Frontal cortex (tissue), 3 donors: ENCODE measurements at regions not wholly inside any gene's neighbourhood (a gene's known extent, or its start where the extent isn't known, plus 50 kb on each side); places are given as distances from the start of the nearest gene placed in this dataset.
A peak's percentile ranks its signal among the peaks of the same experiment; 100 is the strongest.
"Not testable (repeated sequence)": the region's sequence is repeated elsewhere in the genome, so short reads cannot be mapped to it uniquely, and the experiment has no call there.

ENCODE experiments used
- DNase-seq, 2 donors: peaks; one replicate each; pipeline ENCODE4 v3.0.0; 2012; ENCODE audit warnings: low spot score in 2 of 2
- FAIRE-seq: peaks from 2 replicates; lab custom pipeline; 2012; peaks lifted over from hg19 to GRCh38; lab: Jason Lieb, UNC
- donor health status: control.
- donor health status: control.
- donor health status: control.

DNA sequence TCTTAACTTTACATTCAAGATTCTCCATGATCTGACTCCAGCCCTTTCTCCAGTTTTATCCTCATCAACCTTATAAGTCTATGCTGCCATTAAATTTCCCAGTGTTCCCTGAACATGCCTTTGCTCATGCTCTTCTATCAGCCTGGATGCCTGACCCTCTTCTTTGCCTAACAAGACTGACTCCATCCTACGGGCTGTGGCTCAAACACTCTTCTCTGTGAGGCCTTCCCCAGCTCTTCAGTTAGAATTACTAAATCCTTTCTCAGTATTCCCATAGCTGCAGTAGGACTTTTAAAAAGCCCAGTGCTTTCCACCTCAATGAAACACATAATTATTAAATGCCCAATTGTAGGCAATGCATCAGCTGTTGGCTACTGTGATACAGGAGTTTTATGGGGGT is 76.5 kb upstream of the GNG12 start:
- DNase-seq (no peak), FAIRE-seq (no peak)

DNA sequence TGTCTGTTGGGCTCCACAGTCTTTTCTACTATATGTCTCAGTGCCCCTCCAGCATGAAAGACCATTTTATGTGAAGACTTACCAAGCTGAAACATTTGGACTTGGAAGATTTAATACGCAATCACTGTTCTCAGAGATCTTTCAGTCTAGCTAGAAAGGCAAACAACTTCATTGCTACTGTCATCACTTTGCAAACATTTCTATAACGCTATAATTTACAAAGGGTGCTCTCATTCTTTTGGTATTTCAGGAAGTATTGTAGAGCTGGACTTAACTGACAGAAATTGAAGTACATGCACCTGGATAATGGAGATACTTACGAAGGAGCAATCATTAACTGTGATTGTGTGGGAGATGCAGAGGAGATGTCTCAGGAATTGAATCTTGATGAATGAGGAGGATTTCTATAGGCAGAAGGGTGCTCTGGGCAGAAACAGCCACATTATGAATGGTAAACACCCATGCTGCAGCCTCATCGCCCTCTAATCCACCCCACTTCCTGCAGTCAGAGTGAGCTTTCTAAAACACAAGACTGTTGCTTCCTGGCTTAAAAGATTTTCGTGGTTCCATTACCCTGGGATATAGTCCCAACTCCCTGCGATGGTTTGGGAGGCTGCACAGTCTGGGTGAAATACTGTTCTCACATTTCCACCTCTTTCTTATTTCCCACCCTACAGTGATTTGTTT is 75.1 kb upstream of the GNG12 start:
- FAIRE-seq (no peak), DNase-seq (no peak)

DNA sequence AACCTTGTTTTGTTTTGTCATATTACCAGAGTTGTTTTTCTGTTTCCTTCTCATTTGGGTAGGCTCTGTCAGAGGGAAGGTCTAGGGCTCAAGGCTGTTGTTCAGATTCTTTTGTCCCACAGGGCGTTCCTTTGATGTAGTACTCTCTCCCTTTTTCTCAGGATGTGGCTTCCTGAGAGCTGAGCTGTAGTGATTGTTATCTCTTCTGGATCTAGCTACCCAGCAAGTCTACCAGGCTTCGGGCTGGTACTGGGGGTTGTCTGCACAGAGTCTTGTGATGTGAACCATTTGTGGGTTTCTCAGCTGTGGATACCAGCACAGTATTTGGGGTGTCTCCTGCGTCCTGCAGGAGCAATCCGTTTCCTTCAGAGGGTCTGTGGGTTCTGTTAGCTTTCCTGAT is 74.2 kb upstream of the GNG12 start:
- not testable (repeated sequence) for DNase-seq, FAIRE-seq

DNA sequence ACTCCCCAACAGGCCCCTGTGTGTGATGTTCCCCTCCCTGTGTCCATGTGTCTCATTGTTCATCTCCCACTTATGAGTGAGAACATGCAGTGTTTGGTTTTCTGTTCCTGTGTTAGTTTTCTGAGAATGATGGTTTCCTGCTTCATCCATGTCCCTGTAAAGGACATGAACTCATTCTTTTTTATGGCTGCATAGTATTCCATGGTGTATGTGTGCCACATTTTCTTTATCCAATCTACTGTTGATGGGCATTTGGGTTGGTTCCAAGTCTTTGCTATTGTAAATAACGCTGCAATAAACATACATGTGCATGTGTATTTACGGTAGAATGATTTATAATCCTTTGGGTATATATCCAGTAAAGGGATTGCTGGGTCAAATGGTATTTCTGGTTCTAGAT is 72.7 kb upstream of the GNG12 start:
- not testable (repeated sequence) for DNase-seq, FAIRE-seq

DNA sequence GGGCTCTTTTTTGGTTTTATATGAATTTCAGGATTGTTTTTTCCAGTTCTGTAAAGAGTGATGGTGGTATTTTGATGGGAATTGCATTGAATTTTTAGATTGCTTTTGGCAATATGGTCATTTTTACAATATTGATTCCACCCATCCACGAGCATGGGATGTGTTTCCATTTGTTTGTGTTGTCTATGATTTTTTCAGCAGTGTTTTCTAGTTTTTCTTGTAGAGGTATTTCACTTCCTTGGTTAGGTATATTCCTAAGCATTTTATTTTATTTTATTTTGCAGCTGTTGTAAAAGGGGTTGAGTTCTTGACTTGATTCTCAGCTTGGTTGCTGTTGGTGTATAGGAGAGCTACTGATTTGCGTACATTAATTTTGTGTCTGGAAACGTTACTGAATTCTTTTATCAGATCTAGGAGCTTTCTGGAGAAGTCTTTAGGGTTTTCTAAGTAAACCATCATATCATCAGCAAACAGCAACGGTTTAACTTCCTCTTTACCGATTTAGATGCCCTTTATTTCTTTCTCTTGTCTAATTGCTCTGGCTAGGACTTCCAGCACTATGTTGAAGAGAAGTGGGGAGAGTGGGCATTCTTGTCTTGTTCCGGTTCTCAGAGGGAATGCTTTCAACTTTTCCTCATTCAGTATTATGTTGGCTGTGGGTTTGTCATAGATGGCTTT is 69.4 kb upstream of the GNG12 start:
- not testable (repeated sequence) for DNase-seq
- peak; percentile 26 for FAIRE-seq

DNA sequence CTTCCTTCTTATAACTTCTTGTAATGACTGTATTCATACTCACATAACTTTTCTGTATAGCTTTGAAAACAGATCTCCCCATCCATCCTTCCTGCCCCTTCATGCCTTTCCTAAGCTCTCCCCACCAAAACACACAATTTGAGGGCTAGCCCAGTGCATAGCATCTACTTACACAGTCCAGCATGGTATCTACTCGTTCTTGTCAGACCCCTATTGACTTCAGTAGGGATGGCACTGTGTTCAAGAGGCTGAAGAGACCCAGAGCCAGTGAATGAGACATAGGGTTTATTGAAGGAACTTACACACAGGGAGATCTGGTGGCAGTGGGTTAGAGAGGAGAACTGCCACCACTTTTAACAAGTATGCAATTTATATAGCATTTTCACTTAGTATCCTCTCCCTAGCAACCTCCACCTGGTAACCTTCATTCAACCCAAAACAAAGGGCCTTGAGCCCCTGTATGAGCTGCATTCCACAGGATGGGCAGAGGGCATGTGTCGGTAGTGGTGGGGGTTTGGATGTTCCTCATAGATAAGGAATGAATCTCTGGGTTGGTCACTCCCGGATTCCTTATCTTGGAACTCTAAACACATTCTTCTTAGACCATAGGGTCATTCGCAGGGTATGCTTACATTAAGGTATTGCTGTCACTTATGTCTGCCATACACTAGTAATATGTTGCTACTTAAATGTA is 64.9 kb upstream of the GNG12 start:
- DNase-seq (no peak), FAIRE-seq (no peak)

DNA sequence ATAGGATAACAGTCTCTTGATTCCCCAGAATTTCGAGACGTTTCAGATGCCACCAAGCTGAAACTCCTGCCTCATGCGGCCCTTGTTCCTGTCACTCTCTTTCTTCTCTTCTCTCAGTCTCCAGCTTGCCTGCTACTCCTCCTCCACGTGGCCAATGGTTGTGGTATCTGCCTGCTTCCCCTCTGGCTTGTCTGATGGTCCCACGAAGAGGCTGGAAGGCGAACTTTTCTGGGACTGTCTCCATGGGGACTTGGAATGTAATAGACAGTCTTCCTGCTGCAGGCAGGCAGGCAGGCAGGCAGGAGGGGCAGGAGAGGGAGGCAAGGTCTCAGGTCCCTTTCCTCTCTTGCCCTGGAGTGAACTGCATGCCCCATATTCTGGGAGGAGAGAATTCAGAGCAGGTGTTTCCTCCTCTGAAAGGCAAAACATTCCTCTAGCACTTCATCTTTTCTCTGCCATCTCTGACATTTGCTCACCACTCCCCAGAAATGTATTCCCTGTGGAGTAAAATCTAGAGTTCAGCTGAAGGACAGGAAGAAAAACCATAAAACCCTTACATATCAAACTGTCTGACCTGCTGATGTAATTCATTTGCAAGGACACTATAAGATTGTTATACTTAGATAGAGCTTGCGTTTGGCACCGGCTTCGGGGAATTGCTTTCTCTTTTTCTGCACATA is 64.1 kb upstream of the GNG12 start:
- FAIRE-seq (no peak), DNase-seq (no peak)

DNA sequence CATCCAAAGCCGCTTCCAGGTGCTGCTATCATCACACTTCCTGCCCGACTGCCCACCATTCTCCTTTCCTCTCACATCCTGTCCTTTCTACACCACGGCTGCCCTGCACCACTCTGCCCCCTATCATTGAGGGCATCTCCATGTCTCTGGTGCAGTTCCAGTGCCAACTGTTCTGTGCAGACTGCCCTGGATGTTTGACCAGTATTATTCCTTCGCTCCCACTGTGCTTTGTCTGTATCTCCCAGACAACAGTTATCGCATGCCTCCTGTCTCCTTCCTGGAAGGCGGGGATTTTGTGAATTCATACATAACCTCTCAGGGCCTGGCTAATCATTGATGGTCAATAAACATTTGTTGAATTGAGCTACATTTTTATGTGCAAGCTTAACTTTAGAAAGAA is 63.6 kb upstream of the GNG12 start:
- FAIRE-seq = no peak

DNA sequence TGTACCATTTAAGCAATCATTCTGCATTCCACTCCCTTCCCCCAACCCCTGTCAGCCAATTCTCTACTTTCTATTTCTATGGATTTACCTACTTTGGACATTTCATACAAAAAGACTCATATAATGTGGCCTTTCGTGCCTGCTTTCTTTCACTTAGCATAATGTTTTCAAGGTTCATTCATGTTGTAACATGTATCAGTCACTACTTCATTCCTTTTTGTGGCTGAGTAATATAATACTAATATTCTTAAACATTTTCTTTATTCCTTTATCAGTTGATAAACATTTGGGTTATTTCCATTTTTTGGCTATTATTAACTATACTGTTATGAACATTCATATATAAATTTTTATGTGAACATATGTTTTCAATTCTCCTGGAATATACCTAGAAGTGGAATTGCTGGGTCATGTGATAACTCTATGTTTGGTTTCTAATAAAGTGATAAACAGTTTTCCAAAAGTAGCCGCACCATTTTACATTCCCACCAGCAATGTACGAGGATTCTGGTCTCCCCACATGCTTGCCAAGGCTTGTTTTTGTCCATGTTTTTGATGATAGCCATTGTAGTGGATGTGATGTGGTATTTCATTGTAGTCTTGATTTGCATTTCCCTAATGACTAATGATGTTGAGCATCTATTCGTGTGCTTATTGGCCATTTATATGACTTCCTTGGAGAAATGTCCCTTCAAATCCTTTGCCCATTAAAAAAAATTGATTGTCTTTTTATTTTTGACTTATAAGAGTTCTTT is 61.9 kb upstream of the GNG12 start:
- DNase-seq = no peak
- no peak for FAIRE-seq

More for the DNA sequence above, 63.6 kb upstream of the GNG12 start:
- DNase-seq = no peak

DNA sequence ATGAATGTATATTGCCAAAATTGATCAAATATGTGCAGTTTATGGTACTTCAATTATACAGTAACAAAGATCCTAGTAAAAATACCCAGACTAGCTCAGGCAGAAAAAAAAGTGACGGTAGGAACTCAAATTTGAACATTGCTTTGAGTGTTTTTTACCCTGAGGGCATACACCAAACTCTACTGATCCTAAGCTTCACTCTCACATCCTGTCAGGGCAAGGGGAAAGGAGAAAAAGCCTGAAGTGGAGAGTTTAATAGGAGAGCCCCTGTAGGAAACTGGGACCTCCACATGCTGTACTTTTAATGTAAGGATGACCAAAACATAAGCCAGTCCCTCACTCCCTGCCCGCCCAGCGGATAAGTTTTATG is 59.8 kb upstream of the GNG12 start:
- no peak for FAIRE-seq
- no peak for DNase-seq

DNA sequence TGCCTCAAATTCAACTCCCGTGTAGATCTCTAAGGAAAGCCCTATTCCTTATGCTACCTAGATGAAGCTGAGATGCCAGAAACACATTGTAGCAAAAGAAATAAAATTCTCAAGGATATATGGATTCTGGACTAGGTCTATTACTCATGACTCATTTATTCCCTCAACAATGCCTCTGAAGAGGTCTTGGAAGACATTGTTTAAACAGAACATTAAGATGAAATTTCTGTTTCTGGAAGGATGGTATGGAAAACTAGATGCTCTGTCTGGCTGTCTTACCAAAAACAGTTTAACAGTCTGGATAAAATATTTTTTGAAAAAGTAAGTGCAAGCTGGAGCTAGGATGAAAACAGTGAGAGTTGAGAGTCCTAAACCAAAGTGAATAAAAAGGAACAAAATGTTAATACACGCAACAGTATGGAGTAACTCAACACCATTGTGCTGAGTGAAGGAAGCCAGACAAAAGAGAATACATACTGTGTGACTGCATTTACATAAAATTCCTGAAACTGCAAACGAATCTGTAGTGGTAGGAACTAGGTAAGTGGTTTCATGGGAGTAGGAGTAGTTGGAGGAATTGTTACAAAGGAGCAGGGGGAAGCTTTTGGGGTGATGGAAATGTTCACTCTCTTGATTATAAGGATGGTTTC is 59.3 kb upstream of the GNG12 start:
- no peak for FAIRE-seq
- no peak for DNase-seq

DNA sequence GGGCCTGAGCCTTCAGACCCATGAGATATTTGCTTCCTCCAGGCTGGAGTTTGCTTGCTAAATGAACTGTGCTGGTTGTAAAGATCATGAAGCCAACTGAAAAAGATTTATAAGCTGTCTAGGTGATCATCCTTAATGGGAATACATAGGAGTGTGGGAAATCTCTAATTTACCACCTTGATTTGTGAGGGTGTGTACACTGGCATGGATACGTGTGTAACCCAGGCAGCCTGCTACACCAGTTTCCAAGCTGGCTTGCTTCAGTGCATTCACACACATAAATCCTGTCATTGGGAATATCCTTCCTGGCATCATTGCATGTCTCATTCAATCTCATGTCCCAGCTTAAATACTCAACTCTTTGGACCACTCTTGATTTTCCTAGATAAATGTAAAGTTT is 57.6 kb upstream of the GNG12 start:
- FAIRE-seq (no peak), DNase-seq (no peak)

DNA sequence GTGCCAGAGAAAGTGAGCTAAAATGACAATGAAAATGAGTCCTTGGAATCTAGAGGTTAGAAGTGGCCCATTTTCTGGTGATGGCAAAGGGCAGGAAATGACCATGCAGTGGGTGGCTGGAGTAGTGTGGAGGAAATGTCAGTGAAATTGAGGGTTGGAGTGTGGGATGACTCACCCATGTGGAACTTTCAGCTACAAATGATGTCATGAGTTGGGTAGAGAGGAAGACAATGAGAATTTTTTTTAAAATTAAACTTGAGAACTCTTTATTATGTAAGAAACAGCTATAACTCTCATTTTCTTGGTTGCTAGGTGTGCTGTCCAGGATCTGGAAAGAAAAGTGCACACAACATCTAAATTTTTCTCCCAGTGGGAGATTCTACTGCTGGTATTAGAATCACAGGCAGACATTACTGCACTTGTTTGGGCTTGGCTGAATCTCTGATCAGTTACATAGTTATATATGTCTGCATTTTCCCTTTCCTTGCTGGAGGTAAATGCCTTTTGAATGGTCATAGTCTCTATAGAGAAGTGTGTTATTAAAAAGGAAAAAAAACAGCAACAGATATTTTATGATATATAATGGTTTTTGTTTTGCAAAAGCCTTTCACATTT is 56.8 kb upstream of the GNG12 start:
- DNase-seq (no peak), FAIRE-seq (no peak)

DNA sequence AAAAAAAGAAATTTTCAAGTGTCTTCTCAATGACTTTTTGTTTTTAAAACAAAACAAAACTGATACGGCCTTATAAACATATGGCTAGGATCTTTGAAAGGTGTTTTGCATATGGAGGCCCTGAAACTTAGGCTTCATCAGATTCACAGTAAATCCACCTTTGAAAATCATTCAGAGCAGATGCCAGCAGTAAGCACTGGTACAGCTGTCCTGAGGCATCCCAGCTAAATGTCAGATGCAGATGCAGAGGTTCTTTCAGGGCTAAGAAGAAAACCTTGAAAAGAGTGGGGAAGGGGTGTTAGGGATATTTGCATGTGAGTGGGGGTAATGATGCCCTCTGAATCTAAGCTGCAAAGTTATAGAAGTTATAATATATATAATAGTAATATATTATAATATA is 56.2 kb upstream of the GNG12 start:
- DNase-seq (no peak), FAIRE-seq (no peak)

DNA sequence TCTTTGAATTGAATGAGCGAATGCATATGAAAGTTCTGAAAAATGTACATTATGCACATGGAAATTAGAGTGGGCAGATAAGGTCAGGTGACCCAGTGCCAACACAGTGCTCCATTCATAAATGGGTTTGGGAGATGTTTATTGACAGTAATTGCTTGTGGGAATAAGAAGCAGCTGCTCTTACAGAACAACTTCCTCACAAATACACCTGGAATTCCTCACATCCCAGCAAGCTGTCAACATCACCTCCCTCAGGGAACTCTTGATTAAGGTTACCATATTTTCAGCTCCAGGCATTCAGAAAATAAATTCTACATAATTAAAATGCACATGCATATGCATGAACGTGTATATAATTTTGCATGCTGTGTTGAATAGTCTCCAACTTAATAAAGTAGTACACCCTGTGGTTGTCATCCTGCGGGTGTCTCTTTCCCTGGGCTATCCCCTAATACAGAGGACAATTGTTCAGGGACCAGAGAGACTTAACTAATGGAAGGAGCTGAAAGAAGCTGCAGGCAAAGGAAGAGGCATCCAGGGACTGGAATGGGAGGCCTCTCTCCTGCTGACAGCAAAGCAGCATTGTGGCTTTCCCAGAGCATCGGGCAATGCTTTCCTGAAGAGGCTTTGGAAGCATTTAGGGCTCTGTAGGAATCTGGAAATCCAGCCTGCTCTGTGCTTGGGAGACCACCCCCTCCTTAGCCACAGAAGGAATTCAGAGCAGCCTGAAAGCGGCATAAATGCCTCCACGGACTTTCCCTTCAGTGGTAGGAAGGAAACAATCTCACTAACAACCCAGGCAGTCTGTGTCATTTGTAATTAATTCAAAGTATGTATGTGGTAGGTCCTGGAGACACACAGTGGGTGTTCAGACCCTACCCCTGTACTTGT is 55.2 kb upstream of the GNG12 start:
- DNase-seq = no peak
- no peak for FAIRE-seq

DNA sequence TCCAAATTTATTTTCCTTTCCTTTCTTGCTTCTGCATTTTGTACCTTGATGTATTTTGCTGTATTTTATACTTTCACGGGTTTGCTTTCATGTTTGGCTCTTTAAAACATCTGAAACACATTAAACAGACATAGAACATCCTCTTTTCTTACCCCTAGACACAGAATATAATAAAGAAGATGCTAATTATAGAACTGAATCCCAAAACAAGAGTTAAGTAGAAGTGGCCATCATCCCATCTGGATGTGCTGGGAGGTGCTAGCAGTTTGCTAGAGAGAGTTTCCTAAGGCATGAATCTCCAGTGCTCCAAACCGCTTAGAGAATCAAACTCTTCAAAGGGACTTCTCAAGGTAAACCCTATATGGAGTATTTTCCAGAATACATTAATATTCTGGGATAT is 53.9 kb upstream of the GNG12 start:
- DNase-seq (no peak), FAIRE-seq (no peak)

DNA sequence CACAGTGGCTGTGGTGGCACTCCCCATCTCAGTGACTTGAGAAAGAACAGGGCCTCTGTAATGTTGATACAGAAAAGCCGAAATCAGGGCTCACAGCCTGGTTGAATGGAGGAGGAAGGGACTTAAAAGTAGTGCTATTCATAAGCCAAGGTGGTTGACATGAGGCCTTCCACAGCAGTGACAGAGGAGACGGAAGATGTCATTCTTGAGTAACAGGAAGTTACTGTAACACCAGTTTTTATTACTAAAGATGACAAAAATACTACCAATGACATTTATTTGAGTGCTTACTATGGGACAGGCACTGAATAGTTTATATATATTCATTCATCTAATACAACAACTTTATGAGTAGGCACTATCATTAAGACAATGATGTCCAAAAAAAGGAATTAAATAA is 52.8 kb upstream of the GNG12 start:
- FAIRE-seq = no peak
- no peak for DNase-seq

DNA sequence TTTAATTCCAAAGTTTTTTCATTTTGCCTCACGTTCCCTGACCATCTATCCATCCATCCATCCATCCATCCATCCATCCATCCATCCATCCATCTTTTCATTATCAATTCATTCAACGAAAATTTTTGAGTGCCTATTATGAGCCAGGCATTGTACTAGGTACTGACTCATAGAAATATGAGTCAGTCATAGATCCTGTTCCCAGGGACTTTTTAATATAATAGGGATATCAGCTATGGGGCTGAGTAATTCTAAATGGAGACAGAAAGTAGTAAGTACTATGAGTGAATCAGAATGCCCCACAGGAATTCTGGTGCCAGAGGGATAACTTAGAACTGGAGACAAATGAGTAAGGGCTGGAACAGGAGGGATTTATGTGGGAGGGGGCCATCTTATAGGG is 49.8 kb upstream of the GNG12 start:
- DNase-seq = no peak

More for the DNA sequence above, 49.8 kb upstream of the GNG12 start:
- FAIRE-seq = no peak
